GM08714 (cell line): ENCODE measurements at regions not wholly inside any gene's neighbourhood (a gene's known extent, or its start where the extent isn't known, plus 50 kb on each side); places are given as distances from the start of the nearest gene placed in this dataset.

ENCODE experiments used
- H3K4me3 ChIP-seq: fragments of 200-500 bp; sonication (Bioruptor generic); 2 replicates; pipeline ENCODE4 v1.5.1; 2014; ENCODE audit warnings: mild to moderate bottlenecking, low read length, inconsistent platforms
- ZNF274 ChIP-seq: IDR thresholded peaks from 2 replicates; pipeline ENCODE4 v1.6.1; 2012; ENCODE audit warnings: mild to moderate bottlenecking, low read depth, low read length

GRCh38 chr1:229199261-229200243 lies 71.4 kb upstream of the RAB4A start:
- H3K4me3 ChIP-seq = no peak overlapping the region
- no peak for TF ChIP-seq ZNF274

DNA sequence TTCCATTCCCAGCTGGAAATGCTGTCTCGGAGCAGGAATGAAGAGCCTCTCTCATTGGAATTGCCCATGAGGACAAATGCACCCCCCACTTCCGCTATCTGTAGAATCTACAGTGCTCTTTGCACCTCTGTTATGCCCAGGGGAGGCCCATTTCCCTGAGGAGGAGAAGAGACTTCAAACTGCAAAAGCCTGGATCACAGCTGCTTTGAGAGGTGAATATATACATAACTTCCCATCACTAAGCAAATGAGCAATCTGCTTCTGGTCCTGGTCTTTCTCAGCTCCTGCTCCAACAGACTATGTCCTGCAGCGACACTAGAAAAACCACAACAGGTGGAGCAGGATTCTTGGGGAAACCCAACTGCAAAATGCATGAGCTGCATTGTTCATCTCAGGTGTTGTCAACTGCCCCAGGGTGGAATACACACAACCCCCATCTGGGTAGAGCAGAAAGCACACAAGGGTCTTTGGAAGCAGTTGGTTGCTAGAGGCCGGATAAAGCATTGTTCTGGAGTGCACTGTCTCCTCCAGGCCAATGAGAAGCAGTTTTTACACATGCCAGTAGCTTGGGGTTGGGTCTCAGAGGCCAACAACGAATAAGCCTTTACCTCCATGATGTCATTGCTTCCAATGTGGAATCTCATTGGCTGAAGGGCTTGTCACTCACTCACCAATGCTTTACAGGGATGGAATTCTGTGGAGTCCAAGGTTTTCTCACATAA lies 67.7 kb upstream of the RAB4A start:
- no peak for TF ChIP-seq ZNF274
- H3K4me3 ChIP-seq = no peak overlapping the region

GRCh38 chr1:229203991-229204632 lies 66.8 kb upstream of the RAB4A start:
- TF ChIP-seq ZNF274 = no peak
- no peak overlapping the region for H3K4me3 ChIP-seq

GRCh38 chr1:229204921-229205777 lies 65.8 kb upstream of the RAB4A start:
- no peak overlapping the region for H3K4me3 ChIP-seq
- no peak for TF ChIP-seq ZNF274

DNA sequence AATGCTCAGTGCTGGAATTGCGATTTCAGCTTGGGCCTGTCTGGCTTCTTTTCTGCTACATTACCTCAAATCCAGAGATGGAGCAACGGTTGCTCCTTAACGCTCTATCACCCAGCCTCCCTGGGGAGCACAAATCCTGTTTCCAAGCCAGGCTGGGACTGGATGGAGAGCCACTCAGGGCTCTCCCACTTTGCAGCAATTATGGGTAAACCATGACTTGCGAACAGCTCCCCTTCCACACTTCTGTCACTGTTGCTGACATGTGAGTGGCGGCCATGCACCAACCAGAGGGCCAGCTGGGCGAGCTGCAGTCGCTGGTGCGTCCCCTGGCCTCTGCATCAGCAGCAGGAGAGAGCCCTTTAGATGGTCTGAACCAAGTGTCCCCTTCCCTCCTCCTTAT lies 65.1 kb upstream of the RAB4A start:
- TF ChIP-seq ZNF274 = no peak

DNA sequence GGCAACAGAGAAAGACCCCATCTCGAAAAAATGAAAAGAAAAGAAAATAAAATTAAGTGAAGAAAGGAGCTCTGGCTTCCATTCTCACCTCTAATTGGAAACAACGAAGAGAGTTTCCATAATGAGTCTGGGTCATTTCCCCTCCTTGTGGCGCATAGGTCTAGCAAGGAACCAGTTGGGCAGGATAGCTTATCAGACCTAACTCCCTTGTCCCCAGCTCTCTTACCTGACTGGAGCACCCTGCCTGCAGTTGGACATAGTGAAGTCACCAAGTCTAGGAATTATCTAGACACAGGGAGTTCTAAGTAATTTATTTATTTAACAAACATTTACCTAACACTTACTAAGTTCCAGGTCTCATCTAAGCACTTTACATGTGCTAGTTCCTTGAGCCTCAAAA lies 63.0 kb upstream of the RAB4A start:
- no peak for TF ChIP-seq ZNF274

More for the DNA sequence above, 65.1 kb upstream of the RAB4A start:
- H3K4me3 ChIP-seq = no peak overlapping the region

DNA sequence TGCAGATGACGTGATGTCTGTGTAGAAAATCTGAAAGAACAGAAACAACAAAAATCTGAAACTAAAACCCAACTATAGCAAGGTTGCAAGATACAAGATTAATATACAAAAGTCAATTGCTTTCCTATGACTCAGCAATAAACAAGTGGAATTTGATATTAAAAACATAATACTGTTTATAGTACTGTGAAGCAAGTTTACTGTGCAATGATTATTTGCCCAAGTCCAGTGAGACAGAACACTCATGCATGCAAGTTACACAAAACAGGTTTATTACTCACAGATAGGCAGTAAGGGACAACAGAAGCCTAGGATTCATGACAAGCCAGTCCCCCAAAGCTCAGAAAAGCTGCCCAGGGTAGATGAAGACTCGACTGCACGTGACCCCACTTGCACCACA lies 62.4 kb upstream of the RAB4A start:
- no peak overlapping the region for H3K4me3 ChIP-seq
- TF ChIP-seq ZNF274 = no peak

More for the DNA sequence above, 63.0 kb upstream of the RAB4A start:
- H3K4me3 ChIP-seq = no peak overlapping the region

DNA sequence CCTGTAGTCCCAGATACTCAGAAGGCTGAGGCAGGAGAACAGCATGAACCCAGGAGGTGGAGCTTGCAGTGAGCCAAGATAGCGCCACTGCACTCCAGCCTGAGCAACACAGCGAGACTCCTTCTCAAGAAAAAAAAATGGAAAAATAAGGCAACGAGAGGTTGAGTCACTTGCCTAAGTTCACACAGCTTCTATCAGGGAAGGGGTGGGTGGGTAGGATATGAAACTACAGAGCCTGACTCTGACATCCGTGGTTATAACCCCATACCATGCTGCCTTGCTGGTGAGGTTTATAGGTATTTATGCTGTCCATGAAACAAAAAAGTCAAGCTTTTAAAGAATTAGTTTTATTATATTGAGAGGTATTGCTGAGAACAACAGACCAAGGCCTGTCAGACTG lies 61.5 kb upstream of the RAB4A start:
- no peak for TF ChIP-seq ZNF274
- no peak overlapping the region for H3K4me3 ChIP-seq

DNA sequence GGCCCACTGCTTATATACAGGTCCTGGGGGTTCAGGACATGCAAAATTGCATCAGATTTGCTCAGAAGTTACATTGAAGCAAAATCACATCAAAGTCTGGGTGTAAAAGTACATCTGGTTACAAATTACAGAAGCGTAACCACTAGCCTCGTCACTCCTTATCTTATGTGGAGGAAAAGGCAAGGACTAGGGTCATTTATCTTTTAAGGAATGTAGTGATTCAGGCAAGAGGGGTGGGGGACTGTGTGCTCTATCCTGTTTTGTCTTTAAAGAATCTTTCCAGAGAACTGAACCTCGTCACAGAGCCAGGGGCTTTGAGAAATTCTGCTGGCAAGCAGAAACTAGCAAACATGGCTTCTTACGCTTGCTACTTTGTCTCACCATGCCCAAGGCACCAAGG lies 61.1 kb upstream of the RAB4A start:
- no peak for TF ChIP-seq ZNF274
- no peak overlapping the region for H3K4me3 ChIP-seq

- TF ChIP-seq ZNF274 = no peak
- no peak overlapping the region for H3K4me3 ChIP-seq
These were observed 60.1 kb upstream of the RAB4A start for GRCh38 chr1:229210844-229211243.

DNA sequence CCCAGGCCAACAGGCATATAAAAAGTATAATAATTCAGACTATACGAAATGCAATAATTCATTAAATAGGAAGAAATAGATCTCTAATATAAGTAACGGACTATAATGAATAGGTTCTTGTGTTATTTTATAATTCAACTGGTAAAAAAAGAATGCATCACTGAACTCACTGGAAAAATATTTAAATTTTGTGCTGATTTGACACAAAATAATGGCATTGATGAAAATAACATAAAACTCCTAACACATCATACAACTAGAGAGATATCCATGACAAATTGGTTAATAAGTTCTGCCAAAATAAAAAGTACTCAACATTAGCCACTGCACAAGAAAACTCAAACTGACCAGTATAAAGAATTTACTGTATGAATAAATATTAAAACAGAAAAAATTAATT lies 57.1 kb upstream of the RAB4A start:
- H3K4me3 ChIP-seq = no peak overlapping the region
- TF ChIP-seq ZNF274 = no peak

- no peak for TF ChIP-seq ZNF274
- H3K4me3 ChIP-seq = no peak overlapping the region
These were observed 53.2 kb upstream of the RAB4A start for GRCh38 chr1:229217716-229218115.

DNA sequence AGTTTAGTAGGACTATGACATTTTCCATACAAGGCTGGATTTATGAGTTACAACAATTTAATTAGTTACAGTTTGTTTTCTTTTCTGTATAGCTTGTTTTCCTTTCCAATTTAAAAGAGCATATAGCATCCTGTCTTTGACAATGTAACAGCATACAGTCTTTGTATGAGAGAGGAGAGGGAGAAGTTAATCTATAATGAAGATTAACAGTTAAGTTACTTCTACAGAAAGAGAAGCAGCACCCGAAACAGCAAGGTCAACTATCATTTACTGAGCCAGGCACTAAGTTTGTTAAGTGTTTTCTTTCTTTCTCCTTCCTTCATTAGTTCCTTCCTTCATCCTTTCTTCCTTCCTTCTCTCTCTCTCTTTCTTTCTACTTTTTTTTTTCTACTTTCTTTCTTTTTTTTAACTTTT lies 52.3 kb upstream of the RAB4A start:
- TF ChIP-seq ZNF274 = no peak
- H3K4me3 ChIP-seq = no peak overlapping the region
